Mesendoderm (in vitro differentiated cells): ENCODE measurements at regions not wholly inside any gene's neighbourhood (a gene's known extent, or its start where the extent isn't known, plus 50 kb on each side); places are given as distances from the start of the nearest gene placed in this dataset.

Source experiments
- DNase-seq: peaks from one replicate; pipeline ENCODE4 v3.0.0; 2013
- H2AK5ac ChIP-seq: 2 replicates; pipeline ENCODE4 v1.6.1; 2013; ENCODE audit warnings: low read length, inconsistent platforms
- H2BK120ac ChIP-seq: 2 replicates; pipeline ENCODE4 v1.6.1; 2013; ENCODE audit warnings: low read depth, mild to moderate bottlenecking, low read length, moderate library complexity, mixed read lengths
- H2BK15ac ChIP-seq: replicated peaks from 2 replicates; pipeline ENCODE4 v1.6.1; 2013; ENCODE audit warnings: low read depth, mild to moderate bottlenecking, moderate library complexity
- H2BK5ac ChIP-seq: 2 replicates; pipeline ENCODE4 v1.6.1; 2013; ENCODE audit warnings: low read length, inconsistent platforms
- H3K18ac ChIP-seq: 2 replicates; pipeline ENCODE4 v1.6.1; 2013; ENCODE audit warnings: mild to moderate bottlenecking, low read length, mixed read lengths
- H3K23ac ChIP-seq: one replicate; pipeline ENCODE4 v1.6.1; 2013; ENCODE audit warnings: low read length
- H3K27ac ChIP-seq: 2 replicates; pipeline ENCODE4 v1.5.1; 2013; ENCODE audit warnings: low read depth, mild to moderate bottlenecking, inconsistent platforms, low read length, moderate library complexity
- H3K27me3 ChIP-seq: 2 replicates; pipeline ENCODE4 v1.6.1; 2013; ENCODE audit warnings: low read length, control low read depth, mild to moderate bottlenecking, inconsistent platforms; ENCODE audit not compliant: insufficient read depth, poor library complexity
- H3K36me3 ChIP-seq: 2 replicates; pipeline ENCODE4 v1.6.1; 2013; ENCODE audit warnings: low read length, inconsistent platforms; ENCODE audit not compliant: control insufficient read depth, insufficient read depth
- H3K4ac ChIP-seq: one replicate; pipeline ENCODE4 v1.6.1; 2013; ENCODE audit warnings: low read depth, mild to moderate bottlenecking, low read length, moderate library complexity
- H3K4me1 ChIP-seq: 2 replicates; pipeline ENCODE4 v1.6.1; 2013; ENCODE audit warnings: low read depth, low read length, inconsistent platforms; ENCODE audit not compliant: control insufficient read depth
- H3K4me2 ChIP-seq: 2 replicates; pipeline ENCODE4 v1.6.1; 2013; ENCODE audit warnings: low read length
- H3K4me3 ChIP-seq: 2 replicates; pipeline ENCODE4 v1.5.1; 2013; ENCODE audit warnings: mild to moderate bottlenecking, low read length
- H3K56ac ChIP-seq: one replicate; pipeline ENCODE4 v1.6.1; 2013; ENCODE audit warnings: low read length
- H3K79me1 ChIP-seq: 2 replicates; pipeline ENCODE4 v1.6.1; 2013; ENCODE audit warnings: low read length, inconsistent platforms
- H3K79me2 ChIP-seq: 2 replicates; pipeline ENCODE4 v1.6.1; 2013; ENCODE audit warnings: mild to moderate bottlenecking, low read length; ENCODE audit not compliant: control insufficient read depth, insufficient read depth
- H3K9ac ChIP-seq: 2 replicates; pipeline ENCODE4 v1.6.1; 2013; ENCODE audit warnings: low read length, inconsistent platforms
- H4K5ac ChIP-seq: one replicate; pipeline ENCODE4 v1.6.1; 2013; ENCODE audit warnings: low read length
- H4K8ac ChIP-seq: one replicate; pipeline ENCODE4 v1.6.1; 2013; ENCODE audit warnings: low read depth, mild to moderate bottlenecking, control low read depth, low read length, moderate library complexity
- WGBS: extraction: QIAGEN DNeasy Blood & Tissue Kit; methylation state at CpG from one replicate; pipeline ENCODE4 v1.1.7; 2013; ENCODE audit warnings: low lambda C conversion rate, missing lambda C conversion rate; ENCODE audit not compliant: insufficient coverage; ENCODE audit errors: extremely low coverage; 5-methylcytosine and 5-hydroxymethylcytosine counted together

DNA sequence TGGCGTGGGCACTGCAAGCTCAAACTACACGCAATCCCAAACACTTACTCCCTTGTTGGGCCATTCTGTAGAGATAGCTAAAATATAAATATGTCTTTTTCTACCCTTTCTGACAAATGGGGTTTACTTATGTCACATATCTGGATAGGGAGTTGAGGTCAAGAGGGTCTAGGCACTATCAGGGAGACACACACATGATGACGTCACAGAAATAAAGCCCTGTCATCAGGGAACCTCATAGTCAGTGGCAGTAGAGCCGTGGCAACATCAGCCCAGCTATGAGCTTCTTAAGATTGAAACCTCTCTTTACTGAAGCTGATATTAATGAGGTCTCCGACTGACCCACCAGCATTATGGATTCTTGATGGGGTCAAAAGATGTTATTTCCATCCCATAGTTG, 234.6 kb upstream of the CDH7 start:
- no peak overlapping the region for H2BK120ac ChIP-seq
- DNase-seq = no peak
- no peak overlapping the region for H3K9ac ChIP-seq
- WGBS = no CpG with 5 or more reads among the region's 5 CpGs
- no peak overlapping the region for H3K27ac ChIP-seq
- H2BK5ac ChIP-seq = no peak overlapping the region
- H3K56ac ChIP-seq = no peak overlapping the region
- H3K4me1 ChIP-seq = no peaks in the 10 kb centered on the region
- no peak overlapping the region for H2BK15ac ChIP-seq
- H2AK5ac ChIP-seq = no peak overlapping the region
- no peak overlapping the region for H4K8ac ChIP-seq
- no peak overlapping the region for H3K4ac ChIP-seq
- H3K4me3 ChIP-seq = no peak overlapping the region
- no peak overlapping the region for H4K5ac ChIP-seq
- H3K36me3 ChIP-seq = no peaks in the 10 kb centered on the region
- no peaks in the 10 kb centered on the region for H3K79me2 ChIP-seq
- H3K79me1 ChIP-seq = no peaks in the 10 kb centered on the region
- H3K27me3 ChIP-seq = no peaks in the 10 kb centered on the region
- no peak overlapping the region for H3K18ac ChIP-seq
- H3K4me2 ChIP-seq = no peak overlapping the region
- no peak overlapping the region for H3K23ac ChIP-seq

DNA sequence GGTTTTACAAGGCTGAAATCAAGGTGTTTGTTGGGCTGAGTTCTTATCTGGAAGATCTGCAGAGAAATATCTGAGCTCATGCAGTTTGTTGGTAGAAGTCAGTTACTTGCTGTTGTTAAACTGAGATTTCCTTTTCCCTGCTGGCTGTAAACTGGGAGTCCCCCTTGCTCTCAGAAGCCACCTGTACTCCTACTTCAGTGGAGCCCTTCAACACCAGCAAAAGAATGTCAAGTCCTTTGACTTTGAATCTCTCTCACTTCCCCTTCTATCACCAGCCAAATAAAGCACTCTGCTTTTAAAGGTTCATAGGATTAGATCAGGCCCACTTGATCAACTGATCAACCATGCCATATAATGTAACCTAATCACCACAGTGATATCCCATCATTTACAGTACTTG, 252.2 kb upstream of the CDH7 start:
- Histone ChIP-seq H3K18ac (no peak overlapping the region), H2BK15ac (no peak overlapping the region), H4K8ac (no peak overlapping the region), H3K4me1 (no peaks in the 10 kb centered on the region), H3K56ac (no peak overlapping the region), H3K4me3 (no peak overlapping the region), H2AK5ac (no peak overlapping the region), H3K23ac (no peak overlapping the region), H2BK5ac (no peak overlapping the region), H3K27me3 (no peaks in the 10 kb centered on the region), H3K79me2 (no peaks in the 10 kb centered on the region), H2BK120ac (no peak overlapping the region), H3K4me2 (no peak overlapping the region), H4K5ac (no peak overlapping the region), H3K4ac (no peak overlapping the region), H3K36me3 (no peaks in the 10 kb centered on the region), H3K27ac (no peak overlapping the region), H3K79me1 (no peaks in the 10 kb centered on the region), H3K9ac (no peak overlapping the region)
- peak; percentile 23 for DNase-seq

DNA sequence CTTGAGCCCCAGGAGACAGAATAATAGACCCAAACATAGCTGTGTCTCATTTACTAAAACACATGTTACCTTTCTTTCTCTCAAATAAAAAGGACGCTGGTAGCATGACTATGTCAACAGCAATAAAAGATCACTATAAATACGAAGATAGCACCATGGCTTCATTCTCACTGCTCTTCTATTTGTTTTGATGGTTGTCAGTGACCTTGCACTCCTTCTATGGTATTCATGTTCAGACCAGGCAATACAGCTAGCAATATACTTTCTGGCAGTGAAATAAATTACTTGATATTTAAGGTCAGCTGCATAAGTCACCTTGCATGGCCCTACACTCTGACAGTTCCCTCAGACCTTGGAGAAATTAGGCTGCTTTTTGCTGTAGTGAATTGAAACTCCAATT, 263.2 kb upstream of the CDH7 start:
- H3K27me3 ChIP-seq = no peaks in the 10 kb centered on the region
- H3K18ac ChIP-seq = no peak overlapping the region
- H3K79me1 ChIP-seq = no peaks in the 10 kb centered on the region
- H3K4me1 ChIP-seq = no peaks in the 10 kb centered on the region
- H4K5ac ChIP-seq = no peak overlapping the region
- H2BK5ac ChIP-seq = no peak overlapping the region
- no peak overlapping the region for H3K4me3 ChIP-seq
- no peak overlapping the region for H3K56ac ChIP-seq
- no peak overlapping the region for H3K9ac ChIP-seq
- H3K36me3 ChIP-seq = no peaks in the 10 kb centered on the region
- DNase-seq = no peak
- H2BK15ac ChIP-seq = no peak overlapping the region
- H3K23ac ChIP-seq = no peak overlapping the region
- no peak overlapping the region for H4K8ac ChIP-seq
- no peak overlapping the region for H3K4ac ChIP-seq
- no peak overlapping the region for H2BK120ac ChIP-seq
- no peak overlapping the region for H2AK5ac ChIP-seq
- H3K27ac ChIP-seq = no peak overlapping the region
- WGBS = no CpG with 5 or more reads among the region's 2 CpGs
- no peak overlapping the region for H3K4me2 ChIP-seq
- H3K79me2 ChIP-seq = no peaks in the 10 kb centered on the region

DNA sequence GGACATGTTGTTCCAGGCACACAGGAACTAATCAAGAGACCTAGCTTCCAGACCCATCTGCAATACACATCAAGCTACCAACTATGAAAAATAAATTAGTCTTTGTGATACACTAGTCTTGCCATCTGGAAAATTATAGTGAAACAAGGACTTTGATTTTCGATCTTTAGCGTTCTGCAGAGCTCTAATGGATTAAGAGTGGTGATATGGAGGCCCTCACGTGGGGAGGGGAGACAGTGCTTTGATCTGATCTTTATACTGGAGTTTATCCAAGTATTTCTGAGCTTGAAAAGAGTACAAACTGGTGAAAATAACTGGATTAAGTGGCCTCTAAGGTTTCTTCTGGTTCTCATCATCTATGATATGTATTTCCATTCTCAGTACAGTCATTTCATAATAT, 273.4 kb upstream of the CDH7 start:
- no peaks in the 10 kb centered on the region for H3K27me3 ChIP-seq
- no peak overlapping the region for H3K27ac ChIP-seq
- H3K23ac ChIP-seq = no peak overlapping the region
- H3K36me3 ChIP-seq = no peaks in the 10 kb centered on the region
- H3K4me3 ChIP-seq = no peak overlapping the region
- DNase-seq = no peak
- H3K18ac ChIP-seq = no peak overlapping the region
- H3K79me1 ChIP-seq = no peaks in the 10 kb centered on the region
- no peak overlapping the region for H3K9ac ChIP-seq
- no peak overlapping the region for H4K5ac ChIP-seq
- H2BK120ac ChIP-seq = no peak overlapping the region
- no peak overlapping the region for H2BK15ac ChIP-seq
- H4K8ac ChIP-seq = no peak overlapping the region
- H3K4me1 ChIP-seq = no peaks in the 10 kb centered on the region
- H3K4ac ChIP-seq = no peak overlapping the region
- no peak overlapping the region for H3K56ac ChIP-seq
- H3K79me2 ChIP-seq = no peaks in the 10 kb centered on the region
- no peak overlapping the region for H2AK5ac ChIP-seq
- H2BK5ac ChIP-seq = no peak overlapping the region
- H3K4me2 ChIP-seq = no peak overlapping the region
- WGBS = no CpG with 5 or more reads among the region's 3 CpGs

DNA sequence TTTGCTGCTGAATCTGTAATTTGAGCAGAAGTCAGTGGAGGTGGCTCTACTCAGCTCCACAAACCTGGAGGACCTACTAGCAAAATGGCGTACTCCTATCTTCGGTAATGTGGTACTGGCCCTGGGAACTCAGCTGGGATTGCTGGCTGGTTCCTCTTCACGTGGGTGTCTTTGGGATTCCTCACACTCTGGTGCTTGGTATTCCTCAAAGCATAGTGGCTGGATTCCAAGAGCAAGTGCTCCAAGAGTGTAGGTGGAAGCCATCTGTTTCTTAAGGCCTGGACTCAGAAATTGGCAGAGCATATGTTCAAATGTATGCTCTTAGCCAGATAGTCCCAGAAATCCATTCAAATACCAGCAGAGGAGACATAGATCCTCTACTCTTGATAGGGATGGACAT, 281.9 kb upstream of the CDH7 start:
- no peaks in the 10 kb centered on the region for H3K79me1 ChIP-seq
- no peak overlapping the region for H3K27ac ChIP-seq
- H3K23ac ChIP-seq = no peak overlapping the region
- H3K4ac ChIP-seq = no peak overlapping the region
- H4K5ac ChIP-seq = no peak overlapping the region
- no peak for DNase-seq
- no peak overlapping the region for H2BK120ac ChIP-seq
- H2AK5ac ChIP-seq = no peak overlapping the region
- H3K18ac ChIP-seq = no peak overlapping the region
- H3K4me2 ChIP-seq = no peak overlapping the region
- no peak overlapping the region for H3K4me3 ChIP-seq
- H3K36me3 ChIP-seq = no peaks in the 10 kb centered on the region
- H2BK15ac ChIP-seq = no peak overlapping the region
- no CpG with 5 or more reads among the region's 3 CpGs for WGBS
- no peak overlapping the region for H4K8ac ChIP-seq
- no peaks in the 10 kb centered on the region for H3K27me3 ChIP-seq
- no peaks in the 10 kb centered on the region for H3K79me2 ChIP-seq
- H3K56ac ChIP-seq = no peak overlapping the region
- no peak overlapping the region for H2BK5ac ChIP-seq
- no peak overlapping the region for H3K9ac ChIP-seq
- no peaks in the 10 kb centered on the region for H3K4me1 ChIP-seq

DNA sequence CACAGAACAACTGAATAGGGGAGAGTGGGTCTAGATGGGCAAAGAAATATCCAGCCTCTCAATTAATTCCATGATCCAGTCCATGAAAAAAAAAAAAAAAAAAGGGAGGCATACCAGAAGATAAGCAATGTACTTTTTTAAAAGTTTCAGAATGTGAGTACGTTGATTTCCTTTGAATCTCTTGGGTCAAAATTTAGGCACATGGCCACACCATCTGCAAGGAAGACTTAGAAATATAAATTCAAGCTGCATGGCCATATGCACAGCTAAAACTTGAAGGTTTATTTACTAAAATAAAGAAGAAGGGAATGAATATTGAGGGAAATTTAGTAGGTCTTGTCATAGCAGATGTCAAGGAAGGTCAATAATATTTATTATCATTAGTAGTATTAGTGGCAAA, 286.5 kb upstream of the CDH7 start:
- Histone ChIP-seq H3K27ac (no peak overlapping the region), H3K56ac (no peak overlapping the region), H3K4me2 (no peak overlapping the region), H2BK15ac (no peak overlapping the region), H4K8ac (no peak overlapping the region), H3K4ac (no peak overlapping the region), H3K27me3 (no peaks in the 10 kb centered on the region), H3K79me1 (no peaks in the 10 kb centered on the region), H3K4me1 (no peaks in the 10 kb centered on the region), H3K36me3 (no peaks in the 10 kb centered on the region), H2BK5ac (no peak overlapping the region), H3K4me3 (no peak overlapping the region), H4K5ac (no peak overlapping the region), H2BK120ac (no peak overlapping the region), H3K79me2 (no peaks in the 10 kb centered on the region), H3K18ac (no peak overlapping the region), H2AK5ac (no peak overlapping the region), H3K9ac (no peak overlapping the region), H3K23ac (no peak overlapping the region)
- no CpG with 5 or more reads among the region's 1 CpG for WGBS
- no peak for DNase-seq
